NT2/D1 (cell line): ENCODE measurements at regions not wholly inside any gene's neighbourhood (a gene's known extent, or its start where the extent isn't known, plus 50 kb on each side); places are given as distances from the start of the nearest gene placed in this dataset.

ENCODE experiments used
- YY1 ChIP-seq: IDR thresholded peaks from 2 replicates; pipeline ENCODE4 v1.6.1; 2011; ENCODE audit not compliant: insufficient read length, insufficient read depth
- ZNF274 ChIP-seq: IDR thresholded peaks from 2 replicates; pipeline ENCODE4 v1.6.1; 2011; ENCODE audit warnings: mild to moderate bottlenecking, low read depth, low read length

DNA sequence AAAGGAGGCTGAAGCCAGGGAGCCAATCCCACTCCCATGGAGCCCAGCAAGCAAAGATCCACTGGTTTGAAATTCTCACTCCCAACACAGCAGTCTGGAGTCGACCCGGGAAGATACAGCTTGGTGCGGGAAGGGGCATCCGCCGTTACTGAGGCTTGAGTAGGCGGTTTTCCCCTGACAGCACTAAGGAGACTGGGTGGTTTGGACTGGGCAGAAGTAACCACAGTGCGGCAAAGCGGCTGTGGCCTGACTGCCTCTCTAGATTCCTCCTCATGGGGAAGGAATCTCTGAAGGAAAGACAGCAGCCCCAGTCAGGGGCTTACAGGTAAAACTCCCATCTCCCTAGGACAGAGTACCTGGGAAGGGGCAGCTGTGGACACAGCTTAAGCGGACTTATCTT lies 261.6 kb upstream of the KYNU start:
- TF ChIP-seq YY1: no peak
- no peak for TF ChIP-seq ZNF274
